GM19397 (cell line): ENCODE measurements at regions not wholly inside any gene's neighbourhood (a gene's known extent, or its start where the extent isn't known, plus 50 kb on each side); places are given as distances from the start of the nearest gene placed in this dataset.
"Not testable (repeated sequence)": the region's sequence is repeated elsewhere in the genome, so short reads cannot be mapped to it uniquely, and the experiment has no call there.

Experiments used
- ATAC-seq: cut with Tn5 transposase; IDR thresholded peaks from one replicate; pipeline ENCODE4 v1.9.1; 2021; ENCODE audit warnings: mild to moderate bottlenecking, moderate library complexity; ENCODE audit not compliant: unreplicated experiment

- ATAC-seq, result no peak
Measured at GRCh38 chr2:187775196-187775595, 221.0 kb upstream of the TFPI start.

- ATAC-seq, result no peak
Measured at GRCh38 chr2:187775651-187776050, 221.4 kb upstream of the TFPI start.

GRCh38 chr2:187782301-187782700, 228.1 kb upstream of the TFPI start:
- no peak for ATAC-seq

- ATAC-seq, result no peak
Measured at GRCh38 chr2:187783446-187783845, 229.2 kb upstream of the TFPI start.

GRCh38 chr2:187784138-187784537, 229.9 kb upstream of the TFPI start:
- not testable (repeated sequence) for ATAC-seq

GRCh38 chr2:187799601-187800000, 245.4 kb upstream of the TFPI start:
- ATAC-seq, result no peak

- ATAC-seq, result no peak
Measured at GRCh38 chr2:187803816-187804215, 249.6 kb upstream of the TFPI start.

- ATAC-seq, result no peak
Measured at GRCh38 chr2:187815113-187815512, 260.9 kb upstream of the TFPI start.

GRCh38 chr2:187819624-187820023, 265.4 kb upstream of the TFPI start:
- ATAC-seq, result no peak

GRCh38 chr2:187825108-187825507, 270.9 kb upstream of the TFPI start:
- no peak for ATAC-seq

- ATAC-seq, result no peak
Measured at GRCh38 chr2:187826023-187826422, 271.8 kb upstream of the TFPI start.

GRCh38 chr2:187834787-187835186, 280.6 kb upstream of the TFPI start:
- ATAC-seq, result no peak

GRCh38 chr2:187838690-187839089, 284.5 kb upstream of the TFPI start:
- ATAC-seq, result no peak

- no peak for ATAC-seq
Measured at GRCh38 chr2:187842315-187842714, 288.1 kb upstream of the TFPI start.

GRCh38 chr2:187842978-187843847, 289.0 kb upstream of the TFPI start:
- no peak for ATAC-seq

GRCh38 chr2:187847245-187848208, 293.3 kb upstream of the TFPI start:
- no peak for ATAC-seq

- ATAC-seq, result no peak
Measured at GRCh38 chr2:187851955-187852561, 297.8 kb upstream of the TFPI start.

- no peak for ATAC-seq
Measured at GRCh38 chr2:187853381-187853791, 299.2 kb upstream of the TFPI start.

- ATAC-seq, result no peak
Measured at GRCh38 chr2:187854801-187855200, 300.6 kb upstream of the TFPI start.

GRCh38 chr2:187855689-187856088, 301.5 kb upstream of the TFPI start:
- ATAC-seq, result no peak

- ATAC-seq, result no peak
Measured at GRCh38 chr2:187857826-187858225, 303.6 kb upstream of the TFPI start.
